IPS-NIHi7 (cell line): ENCODE measurements at regions not wholly inside any gene's neighbourhood (a gene's known extent, or its start where the extent isn't known, plus 50 kb on each side); places are given as distances from the start of the nearest gene placed in this dataset.
"Not testable (repeated sequence)": the region's sequence is repeated elsewhere in the genome, so short reads cannot be mapped to it uniquely, and the experiment has no call there.

Experiments used
- DNase-seq: peaks from one replicate; pipeline ENCODE4 v3.0.0; 2012; ENCODE audit warnings: mixed read lengths; ENCODE audit errors: extremely low spot score

- no peak for DNase-seq
Observed at GRCh38 chr11:122604621-122605020, 50.9 kb upstream of the UBASH3B start.

- DNase-seq = peak; percentile 20
Observed at GRCh38 chr11:122601141-122602125, 54.1 kb upstream of the UBASH3B start.

- no peak for DNase-seq
Observed at GRCh38 chr11:122600290-122600689, 55.2 kb upstream of the UBASH3B start.

GRCh38 chr11:122599434-122599833 is 56.1 kb upstream of the UBASH3B start:
- DNase-seq = no peak

GRCh38 chr11:122598971-122599370 is 56.6 kb upstream of the UBASH3B start:
- no peak for DNase-seq

- DNase-seq = no peak
Observed at GRCh38 chr11:122597511-122597910, 58.0 kb upstream of the UBASH3B start.

GRCh38 chr11:122594986-122595645 is 60.4 kb upstream of the UBASH3B start:
- no peak for DNase-seq

GRCh38 chr11:122593473-122594420 is 61.8 kb upstream of the UBASH3B start:
- DNase-seq = no peak

- no peak for DNase-seq
Observed at GRCh38 chr11:122592641-122593040, 62.9 kb upstream of the UBASH3B start.

GRCh38 chr11:122584670-122585069 is 70.9 kb upstream of the UBASH3B start:
- DNase-seq = no peak

- DNase-seq = not testable (repeated sequence)
Observed at GRCh38 chr11:122580071-122580470, 75.5 kb upstream of the UBASH3B start.

- DNase-seq = no peak
Observed at GRCh38 chr11:122578171-122578825, 77.2 kb upstream of the UBASH3B start.

GRCh38 chr11:122572592-122572991 is 82.9 kb upstream of the UBASH3B start:
- no peak for DNase-seq

GRCh38 chr11:122563761-122564160 is 91.8 kb upstream of the UBASH3B start:
- peak; percentile 12 for DNase-seq

GRCh38 chr11:122559734-122560382 is 95.7 kb upstream of the UBASH3B start:
- DNase-seq = peak; percentile 67

- DNase-seq = not testable (repeated sequence)
Observed at GRCh38 chr11:122559218-122559617, 96.3 kb upstream of the UBASH3B start.

- DNase-seq = not testable (repeated sequence)
Observed at GRCh38 chr11:122557163-122557562, 98.4 kb upstream of the UBASH3B start.

GRCh38 chr11:122556605-122557004 is 98.9 kb upstream of the UBASH3B start:
- DNase-seq = no peak

GRCh38 chr11:122538060-122538459 is 117.5 kb upstream of the UBASH3B start:
- DNase-seq = no peak

GRCh38 chr11:122524898-122525297 is 130.6 kb upstream of the UBASH3B start:
- no peak for DNase-seq
